A549 (cell line): ENCODE measurements at regions not wholly inside any gene's neighbourhood (a gene's known extent, or its start where the extent isn't known, plus 50 kb on each side); places are given as distances from the start of the nearest gene placed in this dataset.

Experiments used
- CBX8 ChIP-seq: fragments of 200-600 bp; sonication (generic); IDR thresholded peaks from 2 replicates; pipeline ENCODE4 v1.6.1; 2016
- USF2 ChIP-seq: fragments of 450-650 bp; IDR thresholded peaks from 2 replicates; pipeline ENCODE4 v1.6.1; 2014; ENCODE audit warnings: antibody characterized with exemption
- TF ChIP-seq, protein P1 (sequence below): fragments of >200 bp; sonication (Bioruptor Twin); formaldehyde crosslinking; IDR thresholded peaks from 3 replicates; pipeline ENCODE4 v1.5.1; 2016
- TF ChIP-seq, protein P2 (sequence below): IDR thresholded peaks from 2 replicates; pipeline ENCODE4 v1.6.1; 2012

GRCh38 chr3:145094355-145094941, 1066.5 kb downstream of the PLOD2 start:
- no peak for TF ChIP-seq USF2
- TF ChIP-seq CBX8 = no peak
- TF ChIP-seq, protein P1, sequence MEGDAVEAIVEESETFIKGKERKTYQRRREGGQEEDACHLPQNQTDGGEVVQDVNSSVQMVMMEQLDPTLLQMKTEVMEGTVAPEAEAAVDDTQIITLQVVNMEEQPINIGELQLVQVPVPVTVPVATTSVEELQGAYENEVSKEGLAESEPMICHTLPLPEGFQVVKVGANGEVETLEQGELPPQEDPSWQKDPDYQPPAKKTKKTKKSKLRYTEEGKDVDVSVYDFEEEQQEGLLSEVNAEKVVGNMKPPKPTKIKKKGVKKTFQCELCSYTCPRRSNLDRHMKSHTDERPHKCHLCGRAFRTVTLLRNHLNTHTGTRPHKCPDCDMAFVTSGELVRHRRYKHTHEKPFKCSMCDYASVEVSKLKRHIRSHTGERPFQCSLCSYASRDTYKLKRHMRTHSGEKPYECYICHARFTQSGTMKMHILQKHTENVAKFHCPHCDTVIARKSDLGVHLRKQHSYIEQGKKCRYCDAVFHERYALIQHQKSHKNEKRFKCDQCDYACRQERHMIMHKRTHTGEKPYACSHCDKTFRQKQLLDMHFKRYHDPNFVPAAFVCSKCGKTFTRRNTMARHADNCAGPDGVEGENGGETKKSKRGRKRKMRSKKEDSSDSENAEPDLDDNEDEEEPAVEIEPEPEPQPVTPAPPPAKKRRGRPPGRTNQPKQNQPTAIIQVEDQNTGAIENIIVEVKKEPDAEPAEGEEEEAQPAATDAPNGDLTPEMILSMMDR = no peak
- TF ChIP-seq, protein P2, sequence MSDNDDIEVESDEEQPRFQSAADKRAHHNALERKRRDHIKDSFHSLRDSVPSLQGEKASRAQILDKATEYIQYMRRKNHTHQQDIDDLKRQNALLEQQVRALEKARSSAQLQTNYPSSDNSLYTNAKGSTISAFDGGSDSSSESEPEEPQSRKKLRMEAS = no peak
